ENCODE measurements at regions not wholly inside any gene's neighbourhood (a gene's known extent, or its start where the extent isn't known, plus 50 kb on each side); places are given as distances from the start of the nearest gene placed in this dataset.

DNA sequence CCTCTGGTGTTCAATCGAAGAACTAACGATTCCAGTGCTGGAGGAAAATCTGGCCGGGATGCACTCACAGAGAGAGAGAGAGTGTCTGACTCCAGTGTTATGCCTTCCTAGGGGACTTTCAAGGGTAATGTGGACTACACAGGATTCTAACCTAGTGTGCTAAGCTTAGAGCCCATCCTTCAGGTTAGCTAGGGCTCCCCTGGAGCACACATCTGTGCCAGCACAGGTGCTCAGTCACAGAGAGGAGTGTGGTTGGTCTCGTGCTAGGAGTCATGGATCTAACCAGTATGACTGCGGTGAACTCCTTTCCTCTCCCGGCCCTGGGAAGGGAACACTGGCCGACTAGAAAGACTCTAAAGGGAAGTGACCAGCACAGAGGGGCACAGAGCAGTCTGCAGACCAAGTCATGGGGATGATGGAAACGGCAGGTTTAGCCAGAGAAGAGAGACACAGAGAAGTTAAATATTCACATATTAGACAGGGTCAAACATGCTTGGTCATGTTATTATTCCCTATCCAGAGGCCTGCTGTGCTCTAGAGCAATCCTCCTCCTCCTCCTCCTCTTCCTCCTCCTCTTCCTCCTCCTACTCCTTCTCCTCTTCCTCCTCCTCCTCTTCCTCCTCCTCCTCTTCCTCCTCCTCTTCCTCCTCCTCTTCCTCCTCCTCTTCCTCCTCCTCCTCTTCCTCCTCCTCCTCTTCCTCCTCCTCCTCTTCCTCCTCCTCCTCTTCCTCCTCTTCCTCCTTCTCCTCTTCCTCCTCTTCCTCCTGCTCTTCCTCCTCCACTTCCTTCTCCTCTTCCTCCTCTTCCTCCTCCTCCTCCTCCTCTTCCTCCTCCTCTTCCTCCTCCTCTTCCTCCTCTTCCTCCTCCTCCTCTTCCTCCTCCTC is 280.3 kb downstream of the XXYLT1 start:
- intact Hi-C loops (cut with DNase I) = no loop called here
- DNase-seq (ENCODE audit: low spot score) = no peak

DNA sequence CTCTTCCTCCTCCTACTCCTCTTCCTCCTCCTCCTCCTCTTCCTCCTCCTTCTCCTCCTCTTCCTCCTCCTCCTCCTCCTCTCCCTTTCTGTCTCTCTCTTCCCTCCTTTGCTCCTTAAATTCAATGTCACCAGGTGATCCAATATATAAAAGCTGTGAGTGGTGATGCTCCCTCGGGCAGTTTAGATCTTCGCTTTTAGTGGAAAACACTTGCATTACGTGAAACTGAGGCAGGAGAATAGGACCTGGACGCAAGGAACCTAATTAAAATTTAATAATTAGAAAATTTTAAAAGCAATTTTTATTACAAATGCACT is 279.7 kb downstream of the XXYLT1 start:
- no peak for DNase-seq (ENCODE audit: low spot score)
- intact Hi-C loops (cut with DNase I) = no loop called here

DNA sequence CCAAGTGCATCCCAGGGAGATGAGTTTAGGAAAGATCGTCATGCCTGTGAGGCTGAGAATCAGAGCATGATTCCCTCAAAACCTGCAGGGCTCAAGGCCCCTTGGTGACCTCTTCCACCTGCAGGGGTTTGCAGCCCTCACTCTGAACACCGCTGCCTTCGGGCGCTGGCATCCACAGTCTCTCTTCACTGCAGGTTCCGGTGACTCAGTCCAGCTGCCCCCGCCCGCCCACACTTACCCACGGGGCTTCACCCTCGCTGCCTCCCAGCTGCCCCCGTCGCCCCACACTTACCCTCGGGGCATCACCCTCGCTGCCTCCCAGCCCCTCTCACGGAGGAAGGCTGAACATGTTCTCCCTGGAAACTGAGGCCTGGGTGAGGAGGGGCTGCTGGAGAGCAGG is 277.1 kb downstream of the XXYLT1 start:
- no peak for DNase-seq (ENCODE audit: low spot score)
- intact Hi-C loops (cut with DNase I) = no loop called here

DNA sequence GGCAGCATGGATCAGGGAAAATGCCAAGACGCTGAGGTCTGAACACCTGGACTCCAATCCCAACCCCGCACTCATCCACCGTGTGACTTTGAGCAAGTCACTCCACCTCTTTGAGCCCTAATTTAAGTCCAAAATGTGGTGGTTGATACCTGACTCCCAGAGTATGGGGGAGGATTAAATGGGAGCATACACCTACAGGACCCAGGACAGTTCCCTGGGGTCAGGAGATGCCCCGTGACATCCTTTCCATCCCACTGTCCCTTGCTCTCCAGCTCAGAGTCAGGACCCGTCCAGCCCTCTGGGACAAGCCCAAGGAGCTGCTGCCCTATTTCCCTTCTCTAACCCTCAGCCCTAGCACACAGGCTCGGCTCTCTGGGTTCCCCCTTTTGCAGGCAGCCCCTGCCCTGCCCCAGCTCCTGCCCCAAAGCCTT is 276.4 kb downstream of the XXYLT1 start:
- no peak for DNase-seq (ENCODE audit: low spot score)
- intact Hi-C loops (cut with DNase I) = no loop called here

DNA sequence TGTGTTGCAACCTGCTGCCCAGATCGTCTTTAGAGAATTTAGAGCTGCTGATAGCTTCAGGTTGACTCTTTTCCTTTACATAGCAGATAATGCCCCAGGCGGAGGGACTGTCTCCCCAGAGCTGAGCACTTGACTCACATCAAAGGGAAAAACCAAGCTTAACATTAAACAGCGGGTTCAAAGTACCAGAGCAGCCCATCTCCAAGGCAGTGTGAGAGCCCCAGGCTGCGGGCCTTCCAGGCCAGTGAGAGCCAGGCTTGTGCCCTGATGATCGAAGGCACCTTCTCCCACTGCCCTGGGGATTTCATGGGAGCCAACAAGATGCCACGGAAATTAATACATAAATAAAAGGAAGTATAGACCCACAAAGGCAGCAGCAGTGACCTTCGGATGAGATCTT is 275.6 kb downstream of the XXYLT1 start:
- DNase-seq (ENCODE audit: low spot score) = no peak
- intact Hi-C loops (cut with DNase I) = no loop called here

DNA sequence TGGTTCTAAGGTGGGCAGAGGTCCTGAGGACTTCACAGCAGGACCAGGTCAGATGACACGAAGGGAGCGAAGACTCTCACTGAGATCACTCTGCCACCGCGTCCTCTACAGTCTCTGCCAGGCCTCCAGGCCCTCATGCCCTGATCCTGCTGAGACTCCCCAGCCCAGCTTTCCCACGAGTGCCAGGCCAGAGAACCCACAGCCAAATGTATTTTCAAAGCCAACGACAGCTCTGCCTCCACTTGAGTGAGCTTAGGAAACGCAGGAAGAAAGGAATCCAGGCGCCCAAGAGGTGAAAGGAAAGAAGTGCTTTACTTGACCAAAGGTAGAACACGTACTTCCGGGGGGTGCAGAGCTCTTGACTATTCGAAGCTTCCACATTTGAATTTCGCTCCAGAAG is 275.0 kb downstream of the XXYLT1 start:
- DNase-seq (ENCODE audit: low spot score) = no peak
- intact Hi-C loops (cut with DNase I) = no loop called here

DNA sequence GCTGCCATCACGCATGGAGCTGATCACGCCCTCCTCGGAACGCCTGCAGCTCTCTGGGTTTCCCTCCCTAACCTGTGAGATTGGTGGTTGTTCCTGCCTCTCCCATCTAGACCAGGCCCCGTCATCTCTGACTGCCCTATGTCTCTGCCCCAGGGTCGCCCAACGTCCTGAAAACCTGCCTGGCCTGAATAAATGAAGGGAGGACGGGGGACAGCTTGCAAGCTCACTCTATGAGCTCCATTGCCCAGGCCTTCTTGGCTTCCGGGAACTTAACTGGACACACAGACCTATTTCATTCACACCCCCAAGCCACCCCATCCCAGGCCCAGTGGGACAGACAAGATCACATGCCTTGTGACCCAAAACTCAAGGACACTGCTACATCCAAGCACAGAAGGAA is 274.2 kb downstream of the XXYLT1 start:
- DNase-seq (ENCODE audit: low spot score) = no peak
- intact Hi-C loops (cut with DNase I) = no loop called here

DNA sequence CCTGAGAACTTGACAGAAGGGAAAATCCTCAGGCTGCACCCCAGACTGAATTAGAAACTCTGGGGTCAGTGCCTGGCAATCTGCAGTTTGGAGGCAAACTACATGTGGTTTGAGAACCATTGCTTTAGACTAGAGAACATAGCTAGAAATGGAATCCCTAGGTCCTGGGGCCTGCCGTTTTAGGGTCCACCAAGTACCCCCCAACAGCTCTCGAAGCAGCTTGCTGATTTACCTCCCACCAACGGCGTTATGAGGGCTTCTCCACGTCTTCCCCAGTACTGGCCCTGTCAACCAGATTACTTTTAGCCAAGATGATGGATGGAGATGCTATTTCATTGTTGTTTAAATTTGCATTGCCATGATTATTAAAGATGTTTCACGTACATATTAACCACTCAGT is 272.5 kb downstream of the XXYLT1 start:
- no peak for DNase-seq (ENCODE audit: low spot score)

DNA sequence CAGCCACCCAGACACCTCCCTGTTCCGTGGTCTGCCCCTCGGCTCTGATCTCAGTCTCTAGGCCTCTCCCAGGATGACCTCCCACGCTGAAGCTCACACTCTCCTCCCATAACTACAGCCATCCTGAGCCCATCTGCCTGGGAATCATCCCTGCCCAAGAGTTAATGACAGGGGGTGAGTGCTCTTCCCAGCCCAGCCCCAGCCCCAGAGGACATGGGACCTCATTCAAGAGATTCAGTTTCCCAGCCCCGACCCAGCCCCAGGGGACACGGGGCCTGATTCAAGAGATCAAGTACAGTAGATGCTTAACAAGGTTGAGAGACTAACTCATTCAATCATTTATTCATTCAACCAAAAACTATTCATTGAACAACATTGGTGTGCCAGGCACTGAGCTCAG is 272.0 kb downstream of the XXYLT1 start:
- DNase-seq (ENCODE audit: low spot score) = no peak
- intact Hi-C loops (cut with DNase I) = no loop called here

More for the DNA sequence above, 272.5 kb downstream of the XXYLT1 start:
- intact Hi-C loops (cut with DNase I) = no loop called here

DNA sequence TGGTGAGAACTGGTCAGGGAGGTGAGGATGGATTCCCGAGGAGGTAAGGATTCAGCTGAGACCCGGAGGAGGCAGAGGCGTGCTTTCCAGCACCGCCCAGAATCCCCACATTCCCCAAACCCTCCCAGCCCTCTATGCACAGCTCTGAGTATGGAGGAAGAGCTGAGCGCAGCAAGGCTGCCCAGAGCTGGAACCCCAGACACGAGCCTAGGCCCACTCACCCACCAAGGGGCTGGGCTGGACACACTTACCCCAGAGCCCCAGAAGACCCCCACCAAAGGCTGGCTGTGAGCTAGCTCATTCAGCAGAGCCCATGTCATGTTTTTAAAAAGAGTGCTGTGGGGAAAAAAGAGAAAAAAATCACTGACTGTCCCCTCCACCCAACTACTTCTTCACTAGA is 271.5 kb downstream of the XXYLT1 start:
- DNase-seq (ENCODE audit: low spot score) = peak; percentile 68
- intact Hi-C loops (cut with DNase I) = no loop called here

DNA sequence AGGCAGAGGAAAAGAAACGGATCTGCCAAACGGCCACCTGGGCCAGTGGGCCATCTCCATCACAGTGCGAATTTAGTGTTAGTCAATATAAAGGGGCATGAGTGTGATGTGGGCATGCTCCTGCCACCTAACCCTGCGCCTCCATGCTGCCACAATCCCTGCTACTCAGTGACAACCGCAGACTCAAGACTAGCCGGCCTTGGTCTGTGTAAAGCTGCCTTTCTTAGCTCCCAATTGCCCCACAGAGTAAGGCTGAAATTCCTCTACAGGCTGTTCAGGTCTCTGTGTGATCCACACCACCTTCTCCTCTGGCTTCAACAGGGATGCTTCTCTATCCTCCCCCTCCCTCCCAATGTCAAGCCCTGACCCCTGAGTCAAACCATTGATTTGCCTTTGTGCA is 269.7 kb downstream of the XXYLT1 start:
- intact Hi-C loops (cut with DNase I) = loop anchor here (5.0 kb wide), 2 partner anchors 241 to 314 kb away; partner anchors contain the start of gene FAM43A
- no peak for DNase-seq (ENCODE audit: low spot score)

DNA sequence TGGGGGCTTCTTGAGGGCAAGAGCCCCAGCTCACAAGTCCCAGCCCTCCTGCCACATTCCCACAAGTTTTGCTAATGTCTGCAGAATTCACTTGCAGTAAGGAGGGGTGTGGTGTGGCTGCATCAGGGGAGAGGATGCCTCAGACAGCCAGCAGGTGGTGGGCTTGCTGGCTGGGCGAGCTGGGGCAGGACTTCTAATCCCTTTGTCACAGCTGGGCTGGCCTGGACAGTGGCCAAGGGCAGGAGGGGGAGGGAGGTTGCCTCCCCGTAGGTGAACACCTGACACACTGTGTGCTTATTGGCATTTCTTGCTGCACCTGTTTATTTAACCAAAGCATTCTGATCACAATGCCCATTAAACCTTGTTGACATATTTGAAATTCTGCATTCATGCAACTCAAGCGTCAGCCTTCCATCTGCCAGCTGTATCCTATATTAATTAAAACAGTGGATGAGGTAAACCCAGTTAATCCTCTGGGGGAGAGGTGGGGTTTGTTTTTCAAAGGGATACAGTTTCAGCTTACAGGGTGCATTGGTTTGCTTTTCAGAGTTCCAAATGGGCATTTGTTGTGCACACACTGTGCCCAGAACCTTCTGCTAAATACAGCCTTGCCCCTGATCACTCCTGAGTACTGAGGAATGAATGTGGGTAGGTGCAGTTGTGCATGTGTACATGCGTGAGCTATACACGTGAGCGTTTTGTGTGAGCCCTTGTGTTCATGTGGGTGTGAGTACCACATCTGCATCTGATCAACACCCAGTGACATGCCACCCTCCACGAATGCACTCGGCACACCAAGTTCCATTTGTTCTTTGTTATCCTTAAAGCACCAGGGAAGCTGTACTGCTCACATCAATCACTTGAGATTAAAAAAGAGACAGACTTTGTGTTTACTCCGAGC is 268.7 kb downstream of the XXYLT1 start:
- peak; percentile 81 for DNase-seq (ENCODE audit: low spot score)
- intact Hi-C loops (cut with DNase I) = loop anchor here (2.0 to 5.0 kb wide), 4 partner anchors 105 to 315 kb away; partner anchors contain the start of gene FAM43A

DNA sequence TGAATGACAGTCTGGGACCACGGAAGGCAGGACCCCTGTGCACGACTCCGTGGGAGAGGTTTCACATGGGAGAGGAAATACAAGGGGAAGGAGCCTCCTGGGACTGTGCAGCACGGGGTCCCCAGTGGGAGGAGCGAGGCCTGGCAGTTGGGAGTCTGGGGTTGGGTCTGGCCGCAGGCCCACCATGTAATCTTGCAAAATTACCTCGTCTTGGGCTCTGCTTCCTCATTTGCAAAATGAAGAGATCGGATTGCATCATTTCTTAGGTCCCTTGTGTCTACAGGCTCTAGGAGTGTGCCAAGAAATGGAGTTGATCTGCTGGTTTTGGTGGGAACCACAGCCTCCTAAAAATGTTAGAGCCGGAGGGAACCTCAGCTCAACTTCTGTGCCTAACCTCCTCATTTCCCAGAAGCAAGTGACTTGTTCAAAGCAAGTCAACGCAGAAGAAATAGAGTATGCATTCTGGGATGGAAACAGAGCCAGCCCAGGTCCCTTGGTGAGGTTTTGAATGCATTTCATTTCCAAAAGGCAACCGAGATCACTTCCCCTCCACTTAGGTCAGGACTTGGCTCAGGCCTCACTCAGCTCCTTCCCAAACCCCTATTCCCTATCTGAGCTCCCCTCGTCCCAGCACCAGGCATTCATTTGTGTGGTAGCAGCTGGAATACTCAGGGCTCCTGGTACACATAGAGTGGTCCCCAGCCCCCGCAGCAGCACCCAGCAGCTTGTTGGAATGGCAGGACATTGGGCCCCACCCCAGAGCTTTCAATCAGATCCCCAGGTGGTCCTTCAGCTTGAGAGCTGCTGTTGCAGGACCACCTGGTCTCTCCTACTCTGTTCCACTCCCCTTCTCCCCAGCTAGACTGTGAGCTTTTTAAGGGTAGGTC is 267.7 kb downstream of the XXYLT1 start:
- intact Hi-C loops (cut with DNase I) = loop anchor here (2.0 to 5.0 kb wide), 4 partner anchors 104 to 316 kb away; partner anchors contain the start of gene FAM43A
- DNase-seq (ENCODE audit: low spot score) = peak; percentile 75

DNA sequence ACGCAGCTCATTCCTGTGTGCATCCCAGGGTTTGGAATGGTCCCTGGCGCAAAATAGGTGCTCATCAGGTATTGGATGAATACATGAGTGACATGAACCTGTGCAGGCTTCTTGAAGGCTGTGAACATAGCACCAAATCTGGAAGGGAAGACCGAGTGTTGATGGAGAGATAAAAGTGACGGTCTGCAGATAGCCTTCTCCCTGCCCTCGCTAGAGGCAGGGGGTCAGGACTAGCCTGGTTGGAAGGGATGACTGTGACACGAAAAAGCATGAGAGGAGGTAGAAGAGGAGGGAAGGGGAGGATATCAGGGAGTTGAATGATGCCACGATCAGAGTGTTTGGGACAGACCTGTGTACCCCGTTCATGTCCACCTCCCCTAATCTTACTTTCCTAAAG is 267.1 kb downstream of the XXYLT1 start:
- intact Hi-C loops (cut with DNase I) = loop anchor here (2.0 to 5.0 kb wide), 4 partner anchors 103 to 317 kb away; partner anchors contain the start of gene FAM43A
- no peak for DNase-seq (ENCODE audit: low spot score)

DNA sequence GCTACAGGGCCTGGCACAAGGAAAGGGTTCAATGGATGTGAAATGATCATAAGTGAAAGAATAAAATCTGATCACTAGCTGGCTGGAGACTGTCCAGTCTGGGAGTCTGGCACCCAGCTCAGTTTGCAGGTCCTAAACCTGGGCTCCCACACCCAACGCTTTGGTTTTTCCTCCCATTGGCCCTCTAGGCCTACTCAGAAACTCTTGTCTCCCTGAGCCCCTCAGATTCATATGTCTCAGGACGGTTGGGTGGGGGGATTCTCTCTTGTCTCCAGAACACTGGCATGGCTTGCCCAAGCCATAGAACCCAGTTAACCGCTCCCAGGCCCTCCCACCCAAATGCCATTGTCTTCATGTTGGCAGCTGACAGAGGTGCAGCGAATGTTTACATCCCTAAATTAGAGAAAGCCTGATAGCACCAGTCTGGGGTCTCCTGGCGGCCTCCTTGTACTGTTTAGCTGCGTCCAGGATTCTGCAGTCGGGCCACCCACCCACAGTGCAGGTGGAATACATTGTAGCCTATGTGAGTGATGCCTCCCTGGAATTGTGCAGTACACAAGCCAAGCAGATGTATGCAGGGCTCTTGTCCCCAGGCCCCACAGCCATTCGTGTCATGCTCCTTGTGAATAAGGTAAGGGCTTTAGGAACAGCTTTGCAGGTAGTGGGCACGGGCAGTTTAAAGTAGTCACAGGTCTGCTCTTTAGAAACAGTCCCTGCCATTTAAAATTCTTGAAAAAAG is 266.3 kb downstream of the XXYLT1 start:
- intact Hi-C loops (cut with DNase I) = loop anchor here (5.0 kb wide), 2 partner anchors 238 to 317 kb away; partner anchors contain the start of gene FAM43A
- DNase-seq (ENCODE audit: low spot score) = peak; percentile 39

DNA sequence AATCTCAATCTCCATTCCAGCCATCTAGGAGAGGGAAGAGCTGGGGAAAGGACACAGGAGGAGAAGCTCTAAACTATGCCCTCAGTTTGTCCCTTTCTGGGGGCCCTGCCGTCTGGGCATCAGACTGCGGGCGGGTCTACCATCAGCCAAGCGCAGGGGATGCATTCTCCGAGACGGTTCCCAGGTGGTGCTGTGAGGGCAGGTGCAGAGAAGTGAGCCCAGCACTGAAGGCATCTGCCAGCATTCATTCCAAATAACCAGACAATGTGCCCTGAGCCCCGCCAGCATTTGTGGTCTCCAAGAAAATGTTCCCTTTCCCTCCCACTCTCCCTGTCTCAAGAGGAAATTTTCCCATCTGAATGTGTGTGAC is 265.7 kb downstream of the XXYLT1 start:
- peak; percentile 29 for DNase-seq (ENCODE audit: low spot score)
- intact Hi-C loops (cut with DNase I) = no loop called here

DNA sequence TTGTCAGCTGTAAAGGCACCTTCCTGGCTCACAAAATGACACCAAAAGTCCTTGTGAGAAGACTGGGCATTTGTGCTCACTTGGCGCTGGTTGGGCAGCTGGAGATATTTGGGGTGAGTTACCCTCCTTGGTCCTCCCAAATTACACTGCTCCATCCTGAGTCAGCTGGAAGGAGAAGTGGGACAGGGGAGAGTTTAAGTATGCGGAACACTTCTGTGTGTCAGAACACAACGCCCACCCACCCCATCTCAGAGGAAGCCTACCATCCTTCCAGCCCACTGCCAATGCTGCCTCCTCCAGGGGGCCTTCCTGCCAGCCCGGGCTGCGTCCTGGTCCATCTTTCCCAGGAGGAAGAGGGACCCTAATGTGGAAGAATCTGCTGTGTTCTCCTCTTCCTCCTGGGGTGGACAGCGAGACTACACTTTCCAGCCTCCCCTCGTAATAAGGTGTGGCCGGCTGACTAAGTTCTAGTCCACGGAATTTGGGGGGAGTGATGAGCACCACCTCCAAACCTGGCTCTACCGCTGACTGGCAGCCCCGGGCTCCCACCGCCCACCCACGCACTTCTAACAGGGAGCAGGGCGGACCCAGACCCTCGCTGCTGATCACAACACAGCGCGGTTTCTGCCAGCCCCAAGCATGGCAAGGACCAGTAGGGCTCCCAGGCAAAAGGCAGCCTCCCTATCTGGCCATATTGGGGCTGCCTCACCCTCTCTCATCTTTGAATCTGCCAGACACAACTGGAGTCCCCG is 265.0 kb downstream of the XXYLT1 start:
- DNase-seq (ENCODE audit: low spot score) = peak; percentile 63
- intact Hi-C loops (cut with DNase I) = no loop called here

DNA sequence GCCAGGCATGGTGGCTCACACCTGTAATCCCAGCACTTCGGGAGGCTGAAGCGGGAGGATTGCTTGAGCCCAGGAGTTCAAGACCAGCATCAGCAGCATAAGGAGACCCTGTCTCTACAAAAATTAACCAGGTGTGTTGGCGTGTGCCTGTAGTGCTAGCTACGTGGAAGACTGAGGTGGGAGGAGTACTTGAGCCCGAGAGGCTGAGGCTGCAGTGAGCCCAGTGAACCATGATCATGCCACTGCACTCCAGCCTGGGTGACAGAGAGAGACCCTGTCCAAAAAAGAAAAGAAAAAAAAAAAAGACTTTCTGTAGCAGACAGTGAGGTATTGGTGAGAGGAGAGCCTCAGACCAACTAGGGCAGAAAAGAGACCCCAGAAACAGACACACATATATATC is 263.8 kb downstream of the XXYLT1 start:
- intact Hi-C loops (cut with DNase I) = no loop called here
- DNase-seq (ENCODE audit: low spot score) = no peak
